Smooth muscle cell (in vitro differentiated cells): ENCODE measurements at regions not wholly inside any gene's neighbourhood (a gene's known extent, or its start where the extent isn't known, plus 50 kb on each side); places are given as distances from the start of the nearest gene placed in this dataset.
A peak's percentile ranks its signal among the peaks of the same experiment; 100 is the strongest.

ENCODE experiments used
- DNase-seq: peaks from one replicate; lab custom pipeline; 2025; ENCODE audit not compliant: unreplicated experiment; lab: John Stamatoyannopoulos, UW
- H2AFZ ChIP-seq: fragments of 200-600 bp; sonication (generic); 2 replicates; pipeline ENCODE4 v1.6.0; 2016; ENCODE audit warnings: antibody characterized with exemption, low read depth, mild to moderate bottlenecking
- H3F3A ChIP-seq: fragments of 200-600 bp; sonication (generic); 2 replicates; pipeline ENCODE4 v1.6.0; 2017; ENCODE audit warnings: antibody characterized with exemption, low read depth
- H3K27ac ChIP-seq: fragments of 200-600 bp; sonication (generic); 2 replicates; pipeline ENCODE4 v1.5.1; 2016; ENCODE audit warnings: low read depth, mild to moderate bottlenecking
- H3K27me3 ChIP-seq: fragments of 200-600 bp; sonication (generic); 2 replicates; pipeline ENCODE4 v1.6.1; 2016; ENCODE audit warnings: low read depth, mild to moderate bottlenecking
- H3K36me3 ChIP-seq: fragments of 200-600 bp; sonication (generic); 2 replicates; pipeline ENCODE4 v1.5.1; 2016; ENCODE audit warnings: low read depth
- H3K4me1 ChIP-seq: fragments of 200-600 bp; sonication (generic); 2 replicates; pipeline ENCODE4 v1.5.1; 2016; ENCODE audit warnings: low read depth
- H3K4me2 ChIP-seq: fragments of 200-600 bp; sonication (generic); 2 replicates; pipeline ENCODE4 v1.6.0; 2016; ENCODE audit warnings: mild to moderate bottlenecking
- H3K4me3 ChIP-seq: fragments of 200-600 bp; sonication (generic); 2 replicates; pipeline ENCODE4 v1.5.1; 2016; ENCODE audit warnings: mild to moderate bottlenecking
- H3K79me2 ChIP-seq: fragments of 200-600 bp; sonication (generic); 2 replicates; pipeline ENCODE4 v1.6.0; 2016; ENCODE audit warnings: low read depth, mild to moderate bottlenecking
- H3K9ac ChIP-seq: fragments of 200-600 bp; sonication (generic); 2 replicates; pipeline ENCODE4 v1.6.0; 2016; ENCODE audit warnings: low read depth
- H3K9me3 ChIP-seq: fragments of 200-600 bp; sonication (generic); replicated peaks from 2 replicates; pipeline ENCODE4 v1.5.1; 2016; ENCODE audit warnings: low read depth
- H4K20me1 ChIP-seq: fragments of 200-600 bp; sonication (generic); 2 replicates; pipeline ENCODE4 v1.6.0; 2016; ENCODE audit warnings: low read depth
- CTCF ChIP-seq: fragments of 200-600 bp; sonication (generic); IDR thresholded peaks from 2 replicates; pipeline ENCODE4 v1.5.1; 2017; ENCODE audit warnings: borderline replicate concordance, mild to moderate bottlenecking, antibody characterized with exemption; ENCODE audit not compliant: insufficient read depth, poor library complexity, severe bottlenecking
- WGBS: methylation state at CpG from one replicate; pipeline ENCODE4 v1.1.7; 2016; ENCODE audit warnings: low lambda C conversion rate; 5-methylcytosine and 5-hydroxymethylcytosine counted together

GRCh38 chr11:96447208-96448110 lies 57.6 kb downstream of the JRKL start:
- Histone ChIP-seq H3K36me3 (no peaks in the 10 kb centered on the region), H3K4me1 (peaks cover 5% of the 10 kb centered on the region), H3K27ac (no peak overlapping the region), H3F3A (no peaks in the 10 kb centered on the region), H3K27me3 (no peaks in the 10 kb centered on the region), H3K4me2 (peak overlapping the region; percentile 33), H3K4me3 (no peak overlapping the region), H2AFZ (no peak overlapping the region), H3K79me2 (no peaks in the 10 kb centered on the region), H3K9me3 (no peaks in the 10 kb centered on the region), H4K20me1 (no peaks in the 10 kb centered on the region), H3K9ac (no peak overlapping the region)
- 70% methylated on average over 11 of the region's 11 CpGs for WGBS
- TF ChIP-seq CTCF: no peak
- no peak for DNase-seq

GRCh38 chr11:96448225-96448624 lies 58.4 kb downstream of the JRKL start:
- no peak for DNase-seq
- TF ChIP-seq CTCF: no peak
- Histone ChIP-seq H3K9ac (no peak overlapping the region), H3F3A (no peaks in the 10 kb centered on the region), H3K79me2 (no peaks in the 10 kb centered on the region), H3K4me1 (peaks cover 5% of the 10 kb centered on the region), H3K36me3 (no peaks in the 10 kb centered on the region), H2AFZ (peak overlapping the region; percentile 45), H3K9me3 (no peaks in the 10 kb centered on the region), H3K4me2 (no peak overlapping the region), H4K20me1 (no peaks in the 10 kb centered on the region), H3K4me3 (no peak overlapping the region), H3K27ac (no peak overlapping the region), H3K27me3 (no peaks in the 10 kb centered on the region)
- WGBS: 17% methylated on average over 3 of the region's 3 CpGs

DNA sequence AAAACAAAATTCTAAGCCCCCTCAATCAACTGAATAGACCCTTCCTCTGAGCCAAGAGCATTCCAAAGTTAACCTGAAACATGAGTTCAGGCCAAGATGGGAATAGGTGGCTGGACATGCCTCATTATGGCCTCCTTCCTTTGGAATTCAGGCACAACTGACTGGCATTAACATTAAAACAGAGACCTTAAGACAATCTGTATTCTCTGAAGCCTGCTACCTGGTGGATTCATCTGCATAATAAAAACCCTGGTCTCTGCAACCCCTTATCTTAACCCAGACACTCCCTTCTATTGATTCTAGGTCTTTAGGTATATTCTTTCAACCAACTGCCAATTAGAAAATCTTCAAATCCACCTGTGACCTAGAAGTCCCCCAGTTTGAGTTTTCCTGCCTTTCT lies 66.3 kb downstream of the JRKL start:
- H3K4me3 ChIP-seq: no peak overlapping the region
- no peak for TF ChIP-seq CTCF
- no peaks in the 10 kb centered on the region for H4K20me1 ChIP-seq
- no peaks in the 10 kb centered on the region for H3K36me3 ChIP-seq
- H3K27me3 ChIP-seq: no peaks in the 10 kb centered on the region
- no peaks in the 10 kb centered on the region for H3K4me1 ChIP-seq
- no peak overlapping the region for H3K9ac ChIP-seq
- no peaks in the 10 kb centered on the region for H3K79me2 ChIP-seq
- no peaks in the 10 kb centered on the region for H3K9me3 ChIP-seq
- no peaks in the 10 kb centered on the region for H3F3A ChIP-seq
- no peak overlapping the region for H2AFZ ChIP-seq
- DNase-seq: no peak
- no peak overlapping the region for H3K27ac ChIP-seq
- H3K4me2 ChIP-seq: no peak overlapping the region

DNA sequence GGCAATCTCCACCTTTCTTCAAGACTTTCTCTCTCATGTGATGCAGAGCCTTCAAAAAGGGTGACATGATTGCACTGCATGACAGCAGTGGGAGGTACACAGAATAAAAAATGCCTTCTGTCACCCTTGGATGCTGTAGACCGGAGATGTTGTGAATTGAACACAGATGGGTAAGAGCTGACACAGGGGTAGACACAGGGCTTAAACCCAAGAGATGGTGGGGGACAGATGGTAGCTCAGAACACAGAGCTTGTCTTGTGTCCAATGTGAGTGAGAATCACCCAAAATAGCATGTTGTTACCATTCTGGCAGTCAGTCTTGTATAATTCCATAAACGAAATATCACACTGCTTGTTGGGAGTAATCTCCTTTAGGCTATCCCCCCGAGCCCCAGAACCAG lies 69.9 kb downstream of the JRKL start:
- Histone ChIP-seq H3K36me3 (no peaks in the 10 kb centered on the region), H3K79me2 (no peaks in the 10 kb centered on the region), H3K4me2 (no peak overlapping the region), H3K4me1 (peaks cover 5% of the 10 kb centered on the region), H3K9me3 (no peaks in the 10 kb centered on the region), H3K4me3 (no peak overlapping the region), H4K20me1 (no peaks in the 10 kb centered on the region), H3F3A (no peaks in the 10 kb centered on the region), H2AFZ (no peak overlapping the region), H3K27ac (no peak overlapping the region), H3K27me3 (no peaks in the 10 kb centered on the region), H3K9ac (no peak overlapping the region)
- DNase-seq: no peak
- no peak for TF ChIP-seq CTCF
- WGBS: 93% methylated on average over 3 of the region's 3 CpGs
